HL-60 (cell line): ENCODE measurements at regions not wholly inside any gene's neighbourhood (a gene's known extent, or its start where the extent isn't known, plus 50 kb on each side); places are given as distances from the start of the nearest gene placed in this dataset.
"Not testable (repeated sequence)": the region's sequence is repeated elsewhere in the genome, so short reads cannot be mapped to it uniquely, and the experiment has no call there.

Source experiments
- GABPA ChIP-seq: IDR thresholded peaks from 2 replicates; pipeline ENCODE4 v1.6.1; 2012; ENCODE audit warnings: low read depth
- POLR2AphosphoS5 ChIP-seq: IDR thresholded peaks from 2 replicates; pipeline ENCODE4 v1.6.1; 2012; ENCODE audit warnings: low read depth
- SPI1 ChIP-seq: IDR thresholded peaks from 2 replicates; pipeline ENCODE4 v1.6.1; 2012; ENCODE audit warnings: low read depth, mild to moderate bottlenecking, borderline replicate concordance
- TF ChIP-seq, protein P1 (sequence below): IDR thresholded peaks from one replicate; pipeline ENCODE4 v1.5.1; 2011; ENCODE audit warnings: low read length, control low read depth, inconsistent platforms; ENCODE audit not compliant: insufficient read depth
- TF ChIP-seq, protein P2 (sequence below): IDR thresholded peaks from 2 replicates; pipeline ENCODE4 v1.6.1; 2012; ENCODE audit warnings: low read depth; ENCODE audit not compliant: insufficient replicate concordance

DNA sequence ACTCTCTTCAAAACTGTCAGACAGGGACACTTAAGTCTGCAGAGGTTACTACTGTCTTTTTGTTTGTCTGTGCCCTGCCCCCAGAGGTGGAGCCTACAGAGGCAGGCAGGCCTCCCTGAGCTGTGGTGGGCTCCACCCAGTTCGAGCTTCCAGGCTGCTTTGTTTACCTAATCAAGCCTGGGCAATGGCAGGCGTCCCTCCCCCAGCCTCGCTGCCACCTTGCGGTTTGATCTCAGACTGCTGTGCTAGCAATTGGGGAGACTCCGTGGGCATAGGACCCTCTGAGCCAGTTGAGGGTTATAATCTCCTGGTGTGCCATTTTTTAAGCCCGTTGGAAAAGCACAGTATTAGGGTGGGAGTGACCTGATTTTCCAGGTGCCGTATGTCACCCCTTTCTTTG lies 253.7 kb downstream of the TMEM161B start:
- TF ChIP-seq, protein P1, sequence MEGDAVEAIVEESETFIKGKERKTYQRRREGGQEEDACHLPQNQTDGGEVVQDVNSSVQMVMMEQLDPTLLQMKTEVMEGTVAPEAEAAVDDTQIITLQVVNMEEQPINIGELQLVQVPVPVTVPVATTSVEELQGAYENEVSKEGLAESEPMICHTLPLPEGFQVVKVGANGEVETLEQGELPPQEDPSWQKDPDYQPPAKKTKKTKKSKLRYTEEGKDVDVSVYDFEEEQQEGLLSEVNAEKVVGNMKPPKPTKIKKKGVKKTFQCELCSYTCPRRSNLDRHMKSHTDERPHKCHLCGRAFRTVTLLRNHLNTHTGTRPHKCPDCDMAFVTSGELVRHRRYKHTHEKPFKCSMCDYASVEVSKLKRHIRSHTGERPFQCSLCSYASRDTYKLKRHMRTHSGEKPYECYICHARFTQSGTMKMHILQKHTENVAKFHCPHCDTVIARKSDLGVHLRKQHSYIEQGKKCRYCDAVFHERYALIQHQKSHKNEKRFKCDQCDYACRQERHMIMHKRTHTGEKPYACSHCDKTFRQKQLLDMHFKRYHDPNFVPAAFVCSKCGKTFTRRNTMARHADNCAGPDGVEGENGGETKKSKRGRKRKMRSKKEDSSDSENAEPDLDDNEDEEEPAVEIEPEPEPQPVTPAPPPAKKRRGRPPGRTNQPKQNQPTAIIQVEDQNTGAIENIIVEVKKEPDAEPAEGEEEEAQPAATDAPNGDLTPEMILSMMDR, result not testable (repeated sequence)
- not testable (repeated sequence) for TF ChIP-seq POLR2AphosphoS5, GABPA, SPI1
- TF ChIP-seq, protein P2, sequence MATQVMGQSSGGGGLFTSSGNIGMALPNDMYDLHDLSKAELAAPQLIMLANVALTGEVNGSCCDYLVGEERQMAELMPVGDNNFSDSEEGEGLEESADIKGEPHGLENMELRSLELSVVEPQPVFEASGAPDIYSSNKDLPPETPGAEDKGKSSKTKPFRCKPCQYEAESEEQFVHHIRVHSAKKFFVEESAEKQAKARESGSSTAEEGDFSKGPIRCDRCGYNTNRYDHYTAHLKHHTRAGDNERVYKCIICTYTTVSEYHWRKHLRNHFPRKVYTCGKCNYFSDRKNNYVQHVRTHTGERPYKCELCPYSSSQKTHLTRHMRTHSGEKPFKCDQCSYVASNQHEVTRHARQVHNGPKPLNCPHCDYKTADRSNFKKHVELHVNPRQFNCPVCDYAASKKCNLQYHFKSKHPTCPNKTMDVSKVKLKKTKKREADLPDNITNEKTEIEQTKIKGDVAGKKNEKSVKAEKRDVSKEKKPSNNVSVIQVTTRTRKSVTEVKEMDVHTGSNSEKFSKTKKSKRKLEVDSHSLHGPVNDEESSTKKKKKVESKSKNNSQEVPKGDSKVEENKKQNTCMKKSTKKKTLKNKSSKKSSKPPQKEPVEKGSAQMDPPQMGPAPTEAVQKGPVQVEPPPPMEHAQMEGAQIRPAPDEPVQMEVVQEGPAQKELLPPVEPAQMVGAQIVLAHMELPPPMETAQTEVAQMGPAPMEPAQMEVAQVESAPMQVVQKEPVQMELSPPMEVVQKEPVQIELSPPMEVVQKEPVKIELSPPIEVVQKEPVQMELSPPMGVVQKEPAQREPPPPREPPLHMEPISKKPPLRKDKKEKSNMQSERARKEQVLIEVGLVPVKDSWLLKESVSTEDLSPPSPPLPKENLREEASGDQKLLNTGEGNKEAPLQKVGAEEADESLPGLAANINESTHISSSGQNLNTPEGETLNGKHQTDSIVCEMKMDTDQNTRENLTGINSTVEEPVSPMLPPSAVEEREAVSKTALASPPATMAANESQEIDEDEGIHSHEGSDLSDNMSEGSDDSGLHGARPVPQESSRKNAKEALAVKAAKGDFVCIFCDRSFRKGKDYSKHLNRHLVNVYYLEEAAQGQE, result not testable (repeated sequence)
